HG03354 (cell line): ENCODE measurements at regions not wholly inside any gene's neighbourhood (a gene's known extent, or its start where the extent isn't known, plus 50 kb on each side); places are given as distances from the start of the nearest gene placed in this dataset.

Source experiments
- ATAC-seq: cut with Tn5 transposase; IDR thresholded peaks from one replicate; pipeline ENCODE4 v1.9.1; 2021; ENCODE audit warnings: mild to moderate bottlenecking; ENCODE audit not compliant: unreplicated experiment, poor library complexity, severe bottlenecking

- no peak for ATAC-seq
Observed at GRCh38 chr12:77202457-77203060, 137.2 kb upstream of the E2F7 start.

- ATAC-seq, result no peak
Observed at GRCh38 chr12:77189901-77190416, 124.6 kb upstream of the E2F7 start.

GRCh38 chr12:77189458-77189857, 124.1 kb upstream of the E2F7 start:
- ATAC-seq, result no peak

GRCh38 chr12:77179515-77179914, 114.1 kb upstream of the E2F7 start:
- no peak for ATAC-seq

- ATAC-seq, result no peak
Observed at GRCh38 chr12:77167801-77168200, 102.4 kb upstream of the E2F7 start.

- ATAC-seq, result no peak
Observed at GRCh38 chr12:77166696-77167095, 101.3 kb upstream of the E2F7 start.

- ATAC-seq, result no peak
Observed at GRCh38 chr12:77163074-77164038, 98.0 kb upstream of the E2F7 start.

- ATAC-seq, result no peak
Observed at GRCh38 chr12:77161944-77162343, 96.6 kb upstream of the E2F7 start.

GRCh38 chr12:77160931-77161330, 95.6 kb upstream of the E2F7 start:
- no peak for ATAC-seq

- ATAC-seq, result no peak
Observed at GRCh38 chr12:77153706-77154105, 88.3 kb upstream of the E2F7 start.

- no peak for ATAC-seq
Observed at GRCh38 chr12:77152623-77153193, 87.3 kb upstream of the E2F7 start.

- ATAC-seq, result no peak
Observed at GRCh38 chr12:77151030-77151429, 85.7 kb upstream of the E2F7 start.

GRCh38 chr12:77133566-77133965, 68.2 kb upstream of the E2F7 start:
- peak; percentile 80 for ATAC-seq

- ATAC-seq, result no peak
Observed at GRCh38 chr12:77131977-77132490, 66.7 kb upstream of the E2F7 start.

GRCh38 chr12:77130193-77130592, 64.8 kb upstream of the E2F7 start:
- no peak for ATAC-seq

GRCh38 chr12:77124767-77125166, 59.4 kb upstream of the E2F7 start:
- no peak for ATAC-seq

GRCh38 chr12:77122661-77123060, 57.3 kb upstream of the E2F7 start:
- ATAC-seq, result no peak

GRCh38 chr12:77122236-77122635, 56.9 kb upstream of the E2F7 start:
- ATAC-seq, result no peak

GRCh38 chr12:77120156-77121085, 55.1 kb upstream of the E2F7 start:
- no peak for ATAC-seq
